Hepatocyte (in vitro differentiated cells): ENCODE measurements at regions not wholly inside any gene's neighbourhood (a gene's known extent, or its start where the extent isn't known, plus 50 kb on each side); places are given as distances from the start of the nearest gene placed in this dataset.

Experiments used
- DNase-seq: peaks from one replicate; pipeline ENCODE4 v3.0.0-alpha.2; 2016; ENCODE audit warnings: low spot score
- H2AFZ ChIP-seq: fragments of 200-600 bp; sonication (generic); 2 replicates; pipeline ENCODE4 v1.6.0; 2016; ENCODE audit warnings: antibody characterized with exemption, mild to moderate bottlenecking
- H3K27ac ChIP-seq: fragments of 200-600 bp; sonication (generic); 2 replicates; pipeline ENCODE4 v1.5.1; 2016; ENCODE audit warnings: mild to moderate bottlenecking
- H3K27me3 ChIP-seq: fragments of 200-600 bp; sonication (generic); 2 replicates; pipeline ENCODE4 v1.6.1; 2016
- H3K36me3 ChIP-seq: fragments of 200-600 bp; sonication (generic); replicated peaks from 2 replicates; pipeline ENCODE4 v1.5.1; 2016; ENCODE audit warnings: low read depth; ENCODE audit not compliant: insufficient read depth
- H3K4me1 ChIP-seq: fragments of 200-600 bp; sonication (generic); 2 replicates; pipeline ENCODE4 v1.5.1; 2016; ENCODE audit warnings: mild to moderate bottlenecking, moderate library complexity; ENCODE audit not compliant: insufficient read depth
- H3K4me2 ChIP-seq: fragments of 200-600 bp; sonication (generic); 2 replicates; pipeline ENCODE4 v1.6.0; 2016
- H3K4me3 ChIP-seq: fragments of 200-600 bp; sonication (generic); 2 replicates; pipeline ENCODE4 v1.5.1; 2016; ENCODE audit warnings: mild to moderate bottlenecking
- H3K79me2 ChIP-seq: fragments of 200-600 bp; sonication (generic); 2 replicates; pipeline ENCODE4 v1.6.0; 2017; ENCODE audit warnings: mild to moderate bottlenecking
- H3K9me2 ChIP-seq: fragments of 200-600 bp; sonication (generic); replicated peaks from 2 replicates; pipeline ENCODE4 v1.6.0; 2017; ENCODE audit warnings: mild to moderate bottlenecking; ENCODE audit not compliant: insufficient read depth
- H3K9me3 ChIP-seq: fragments of 200-600 bp; sonication (generic); 2 replicates; pipeline ENCODE4 v1.5.1; 2016; ENCODE audit warnings: low read depth, mild to moderate bottlenecking
- H4K20me1 ChIP-seq: fragments of 200-600 bp; sonication (generic); 2 replicates; pipeline ENCODE4 v1.6.0; 2016; ENCODE audit warnings: mild to moderate bottlenecking; ENCODE audit not compliant: insufficient read depth, poor library complexity, severe bottlenecking
- CTCF ChIP-seq: fragments of 200-600 bp; sonication (generic); IDR thresholded peaks from 2 replicates; pipeline ENCODE4 v1.5.1; 2016; ENCODE audit warnings: antibody characterized with exemption, mild to moderate bottlenecking; ENCODE audit not compliant: poor library complexity
- EZH2 ChIP-seq: fragments of 200-600 bp; sonication (generic); IDR thresholded peaks from 2 replicates; pipeline ENCODE4 v1.6.1; 2016; ENCODE audit warnings: antibody characterized with exemption, mild to moderate bottlenecking, borderline replicate concordance
- EZH2phosphoT487 ChIP-seq: fragments of 200-600 bp; sonication (generic); IDR thresholded peaks from one replicate; pipeline ENCODE4 v1.6.1; 2018; ENCODE audit warnings: antibody characterized with exemption, mild to moderate bottlenecking, low read depth, moderate library complexity; ENCODE audit not compliant: unreplicated experiment, severe bottlenecking
- WGBS: methylation state at CpG from one replicate; pipeline ENCODE4 v1.1.6; 2016; ENCODE audit warnings: low lambda C conversion rate; ENCODE audit errors: missing lambda C conversion rate; 5-methylcytosine and 5-hydroxymethylcytosine counted together

GRCh38 chr14:42370056-42370455, 763.4 kb downstream of the LRFN5 start:
- Histone ChIP-seq H3K4me3 (no peak overlapping the region), H3K79me2 (no peaks in the 10 kb centered on the region), H3K27ac (no peak overlapping the region), H3K9me3 (no peaks in the 10 kb centered on the region), H4K20me1 (no peaks in the 10 kb centered on the region), H2AFZ (no peak overlapping the region), H3K9me2 (no peaks in the 10 kb centered on the region), H3K36me3 (no peaks in the 10 kb centered on the region), H3K4me1 (no peaks in the 10 kb centered on the region), H3K4me2 (no peak overlapping the region), H3K27me3 (no peaks in the 10 kb centered on the region)
- no peak for TF ChIP-seq EZH2phosphoT487
- no peak for TF ChIP-seq CTCF
- no peak for TF ChIP-seq EZH2
- 92% methylated on average over 1 of the region's 1 CpG for WGBS
- no peak for DNase-seq

GRCh38 chr14:42368234-42368633, 761.6 kb downstream of the LRFN5 start:
- H3K4me3 ChIP-seq: no peak overlapping the region
- H3K27ac ChIP-seq: no peak overlapping the region
- no peak for DNase-seq
- no peaks in the 10 kb centered on the region for H4K20me1 ChIP-seq
- TF ChIP-seq CTCF (no peak), EZH2phosphoT487 (no peak), EZH2 (no peak)
- H3K9me3 ChIP-seq: no peaks in the 10 kb centered on the region
- no peak overlapping the region for H3K4me2 ChIP-seq
- H3K4me1 ChIP-seq: no peaks in the 10 kb centered on the region
- H3K9me2 ChIP-seq: no peaks in the 10 kb centered on the region
- WGBS: 91% methylated on average over 1 of the region's 1 CpG
- no peaks in the 10 kb centered on the region for H3K36me3 ChIP-seq
- no peak overlapping the region for H2AFZ ChIP-seq
- H3K27me3 ChIP-seq: no peaks in the 10 kb centered on the region
- no peaks in the 10 kb centered on the region for H3K79me2 ChIP-seq

- Histone ChIP-seq H3K4me3 (no peak overlapping the region), H3K27ac (no peak overlapping the region), H2AFZ (no peak overlapping the region), H3K27me3 (no peaks in the 10 kb centered on the region), H3K9me2 (no peaks in the 10 kb centered on the region), H3K4me2 (no peak overlapping the region), H3K36me3 (no peaks in the 10 kb centered on the region), H3K79me2 (no peaks in the 10 kb centered on the region), H3K9me3 (no peaks in the 10 kb centered on the region), H3K4me1 (no peaks in the 10 kb centered on the region), H4K20me1 (no peaks in the 10 kb centered on the region)
- DNase-seq: no peak
- 68% methylated on average over 2 of the region's 2 CpGs for WGBS
- TF ChIP-seq EZH2: no peak
- no peak for TF ChIP-seq CTCF
- TF ChIP-seq EZH2phosphoT487: no peak
Measured at GRCh38 chr14:42353315-42353714, 746.6 kb downstream of the LRFN5 start.

GRCh38 chr14:42335918-42336317, 729.2 kb downstream of the LRFN5 start:
- H3K9me2 ChIP-seq: no peaks in the 10 kb centered on the region
- H3K79me2 ChIP-seq: no peaks in the 10 kb centered on the region
- H3K4me1 ChIP-seq: no peaks in the 10 kb centered on the region
- no peak for DNase-seq
- no peaks in the 10 kb centered on the region for H3K36me3 ChIP-seq
- no peaks in the 10 kb centered on the region for H3K27me3 ChIP-seq
- no peak overlapping the region for H3K4me3 ChIP-seq
- TF ChIP-seq EZH2 (no peak), EZH2phosphoT487 (no peak), CTCF (no peak)
- no peaks in the 10 kb centered on the region for H3K9me3 ChIP-seq
- H3K4me2 ChIP-seq: no peak overlapping the region
- 17% methylated on average over 1 of the region's 1 CpG for WGBS
- no peak overlapping the region for H3K27ac ChIP-seq
- no peaks in the 10 kb centered on the region for H4K20me1 ChIP-seq
- H2AFZ ChIP-seq: no peak overlapping the region
